BE2C (cell line): ENCODE measurements at regions not wholly inside any gene's neighbourhood (a gene's known extent, or its start where the extent isn't known, plus 50 kb on each side); places are given as distances from the start of the nearest gene placed in this dataset.

Source experiments
- DNase-seq: peaks from one replicate; pipeline ENCODE4 v3.0.0-alpha.2; 2020
- H3K27me3 ChIP-seq: fragments of 250-450 bp; sonication (Bioruptor Pico); 2 replicates; pipeline ENCODE4 v1.5.1; 2020; ENCODE audit warnings: mild to moderate bottlenecking
- H3K36me3 ChIP-seq: fragments of 250-450 bp; sonication (Bioruptor Pico); 2 replicates; pipeline ENCODE4 v1.5.1; 2020; ENCODE audit warnings: mild to moderate bottlenecking
- H3K4me1 ChIP-seq: fragments of 250-450 bp; sonication (Bioruptor Pico); 2 replicates; pipeline ENCODE4 v1.5.1; 2020
- H3K4me3 ChIP-seq: 2 replicates; pipeline ENCODE4 v1.5.1; 2011; ENCODE audit warnings: low read depth, low read length
- H3K9me3 ChIP-seq: fragments of 250-450 bp; sonication (Bioruptor Pico); 2 replicates; pipeline ENCODE4 v1.5.1; 2020
- CTCF ChIP-seq: IDR thresholded peaks from 2 replicates; pipeline ENCODE4 v1.5.1; 2012; ENCODE audit warnings: mild to moderate bottlenecking, low read depth, low read length

DNA sequence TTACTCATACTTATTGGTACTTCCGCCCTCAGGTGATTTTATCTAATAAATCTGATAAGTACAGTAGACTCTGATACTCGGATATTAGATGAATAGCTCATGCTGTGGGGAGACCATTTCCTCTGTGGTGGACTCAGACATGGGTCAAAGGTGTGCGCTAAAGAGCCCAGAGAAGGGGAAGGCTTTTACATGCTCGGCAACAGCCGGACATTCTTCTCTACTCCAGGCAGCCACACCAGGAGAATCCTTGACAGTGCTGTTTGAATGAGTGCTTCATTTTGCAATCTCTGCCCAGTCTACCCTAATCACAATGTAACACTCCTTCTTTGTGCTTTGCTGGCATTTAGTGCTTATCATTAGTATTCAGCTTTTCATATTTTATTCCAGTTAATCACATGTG lies 322.2 kb upstream of the USP25 start:
- Histone ChIP-seq H3K4me3 (no peak overlapping the region), H3K27me3 (no peaks in the 10 kb centered on the region), H3K36me3 (no peaks in the 10 kb centered on the region), H3K9me3 (no peaks in the 10 kb centered on the region), H3K4me1 (peaks cover 7% of the 10 kb centered on the region; the same call in 1 of the 2 replicates)
- no peak for TF ChIP-seq CTCF
- no peak for DNase-seq

DNA sequence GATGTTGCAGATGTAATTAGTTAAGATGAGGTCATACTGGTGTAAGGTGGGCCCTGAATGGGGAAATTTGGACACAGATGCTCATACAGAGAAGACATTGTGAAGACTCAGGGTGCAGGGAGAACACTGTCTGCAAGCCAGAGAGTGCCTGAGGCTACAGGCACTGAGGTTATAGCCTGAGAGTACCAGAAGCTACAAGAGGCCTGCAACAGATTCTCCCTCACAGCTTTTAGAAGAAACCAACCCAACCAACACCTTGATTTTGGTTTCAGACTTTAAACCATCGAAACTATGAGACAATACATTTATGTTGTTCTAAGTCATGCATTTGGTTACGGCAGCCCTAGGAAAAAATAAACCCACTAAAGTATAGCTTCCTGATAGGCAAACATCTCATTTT lies 321.7 kb upstream of the USP25 start:
- Histone ChIP-seq H3K9me3 (no peaks in the 10 kb centered on the region), H3K4me1 (peaks cover 7% of the 10 kb centered on the region; the same call in 1 of the 2 replicates), H3K4me3 (no peak overlapping the region), H3K27me3 (no peaks in the 10 kb centered on the region), H3K36me3 (no peaks in the 10 kb centered on the region)
- TF ChIP-seq CTCF = no peak
- DNase-seq = no peak

DNA sequence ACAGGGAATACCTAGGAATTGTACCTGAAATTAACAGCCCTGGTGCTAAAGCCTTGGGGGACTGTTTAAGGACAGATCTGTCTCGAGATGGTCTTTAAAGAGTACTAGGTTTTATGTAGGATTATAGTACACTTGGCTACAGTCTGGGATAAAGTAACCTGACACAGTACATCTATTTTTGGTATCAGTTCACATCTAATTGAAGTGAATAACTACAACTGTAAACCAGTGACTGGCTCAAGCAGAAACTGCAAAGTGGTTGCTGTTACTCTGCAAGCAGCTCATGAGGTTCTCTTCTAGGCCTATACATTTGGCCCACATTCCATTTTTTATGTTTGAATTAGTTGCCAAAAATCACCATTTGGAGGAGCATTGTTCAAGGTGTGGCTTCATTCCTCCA lies 320.8 kb upstream of the USP25 start:
- H3K27me3 ChIP-seq = no peaks in the 10 kb centered on the region
- DNase-seq = no peak
- TF ChIP-seq CTCF = no peak
- no peaks in the 10 kb centered on the region for H3K36me3 ChIP-seq
- no peak overlapping the region for H3K4me3 ChIP-seq
- no peaks in the 10 kb centered on the region for H3K9me3 ChIP-seq
- peaks cover 7% of the 10 kb centered on the region; the same call in 1 of the 2 replicates for H3K4me1 ChIP-seq

- no peak for DNase-seq
- H3K4me1 ChIP-seq = peaks cover 7% of the 10 kb centered on the region; the same call in 1 of the 2 replicates
- no peak overlapping the region for H3K4me3 ChIP-seq
- no peaks in the 10 kb centered on the region for H3K36me3 ChIP-seq
- no peak for TF ChIP-seq CTCF
- no peaks in the 10 kb centered on the region for H3K27me3 ChIP-seq
- no peaks in the 10 kb centered on the region for H3K9me3 ChIP-seq
Observed at GRCh38 chr21:15410853-15411252, 318.9 kb upstream of the USP25 start.

- Histone ChIP-seq H3K4me3 (no peak overlapping the region), H3K4me1 (no peaks in the 10 kb centered on the region), H3K27me3 (no peaks in the 10 kb centered on the region), H3K36me3 (no peaks in the 10 kb centered on the region), H3K9me3 (no peaks in the 10 kb centered on the region)
- DNase-seq = no peak
- TF ChIP-seq CTCF = no peak
Observed at GRCh38 chr21:15414057-15414456, 315.7 kb upstream of the USP25 start.

DNA sequence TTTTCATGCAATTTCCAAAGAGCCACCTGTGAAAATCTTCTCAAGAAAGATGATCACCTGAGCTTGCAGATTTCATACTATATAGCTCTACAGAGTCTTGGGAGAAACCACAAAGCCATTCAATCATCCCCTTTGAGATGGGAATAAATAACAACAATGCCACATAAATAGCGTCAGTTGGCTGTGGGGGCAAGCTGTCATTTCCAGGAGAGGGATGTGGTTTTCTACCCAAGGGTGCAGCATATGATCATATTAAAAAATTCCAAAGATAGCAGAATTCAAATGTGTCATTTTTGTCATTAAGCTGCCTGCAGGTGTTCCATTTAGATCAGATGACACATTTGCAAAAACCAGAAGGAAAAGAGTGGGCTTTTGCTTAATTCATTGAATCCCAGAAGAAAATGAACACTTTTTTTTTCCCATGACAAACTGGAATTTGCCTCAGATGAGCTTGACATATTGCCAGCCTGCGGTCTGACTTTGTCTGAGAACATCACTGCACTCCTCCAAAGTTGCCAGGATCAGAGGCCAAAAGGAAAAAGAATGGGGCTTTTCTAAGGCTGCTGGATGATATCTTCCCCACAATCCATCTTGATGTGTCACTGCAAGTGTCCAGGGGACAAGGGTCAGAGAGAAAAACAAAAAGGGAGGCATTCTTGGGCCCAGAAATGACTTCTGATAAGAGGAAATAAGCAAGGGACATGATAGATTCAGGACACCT lies 314.1 kb upstream of the USP25 start:
- H3K27me3 ChIP-seq = no peaks in the 10 kb centered on the region
- no peak overlapping the region for H3K4me3 ChIP-seq
- no peak for TF ChIP-seq CTCF
- no peaks in the 10 kb centered on the region for H3K4me1 ChIP-seq
- no peaks in the 10 kb centered on the region for H3K36me3 ChIP-seq
- H3K9me3 ChIP-seq = no peaks in the 10 kb centered on the region
- DNase-seq = no peak
